ENCODE measurements at regions not wholly inside any gene's neighbourhood (a gene's known extent, or its start where the extent isn't known, plus 50 kb on each side); places are given as distances from the start of the nearest gene placed in this dataset.

- peaks cover 11% of the 10 kb centered on the region for H3K9me3 Mint-ChIP-seq
- ATAC-seq (ENCODE audit: low read depth) (no peak), DNase-seq (no peak)
- H3K27me3 Mint-ChIP-seq = no peaks in the 10 kb centered on the region
- no peak for TF ChIP-seq CTCF (IDR thresholded peaks at IDR 0.05)
- CTCF ChIA-PET = no interaction called here
- H3K27ac Mint-ChIP-seq = no peak overlapping the region
- no peaks in the 10 kb centered on the region for H3K4me1 Mint-ChIP-seq
- no peak overlapping the region for H3K4me3 Mint-ChIP-seq
- POLR2A ChIA-PET = no interaction called here
- intact Hi-C loops (cut with micrococcal nuclease) = no loop called here
- H3K36me3 Mint-ChIP-seq (ENCODE audit: low read depth) = no peaks in the 10 kb centered on the region
These were observed 578.6 kb downstream of the RFPL4B start for GRCh38 chr6:112925702-112926101.

- H3K27me3 Mint-ChIP-seq = no peaks in the 10 kb centered on the region
- H3K36me3 Mint-ChIP-seq (ENCODE audit: low read depth) = no peaks in the 10 kb centered on the region
- DNase-seq = no peak
- intact Hi-C loops (cut with micrococcal nuclease) = no loop called here
- TF ChIP-seq CTCF (IDR thresholded peaks at IDR 0.05) = no peak
- peaks cover 4% of the 10 kb centered on the region for H3K9me3 Mint-ChIP-seq
- no peaks in the 10 kb centered on the region for H3K4me1 Mint-ChIP-seq
- no peak for ATAC-seq (ENCODE audit: low read depth)
- POLR2A ChIA-PET = no interaction called here
- CTCF ChIA-PET = no interaction called here
- no peak overlapping the region for H3K4me3 Mint-ChIP-seq
- H3K27ac Mint-ChIP-seq = no peak overlapping the region
These were observed 580.7 kb downstream of the RFPL4B start for GRCh38 chr6:112927641-112928320.

- Mint-ChIP-seq H3K36me3 (ENCODE audit: low read depth) (no peaks in the 10 kb centered on the region), H3K4me1 (no peaks in the 10 kb centered on the region), H3K27ac (no peak overlapping the region), H3K27me3 (no peaks in the 10 kb centered on the region), H3K9me3 (no peaks in the 10 kb centered on the region), H3K4me3 (no peak overlapping the region)
- intact Hi-C loops (cut with micrococcal nuclease) = no loop called here
- no peak for TF ChIP-seq CTCF (IDR thresholded peaks at IDR 0.05)
- POLR2A ChIA-PET = no interaction called here
- DNase-seq (no peak), ATAC-seq (ENCODE audit: low read depth) (no peak)
- CTCF ChIA-PET = no interaction called here
These were observed 582.5 kb downstream of the RFPL4B start for GRCh38 chr6:112929641-112930040.

- H3K4me3 Mint-ChIP-seq = no peak overlapping the region
- no peak overlapping the region for H3K27ac Mint-ChIP-seq
- ChIA-PET POLR2A (no interaction called here), CTCF (no interaction called here)
- DNase-seq = no peak
- H3K9me3 Mint-ChIP-seq = no peaks in the 10 kb centered on the region
- H3K4me1 Mint-ChIP-seq = no peaks in the 10 kb centered on the region
- no peaks in the 10 kb centered on the region for H3K36me3 Mint-ChIP-seq (ENCODE audit: low read depth)
- H3K27me3 Mint-ChIP-seq = no peaks in the 10 kb centered on the region
- no peak for ATAC-seq (ENCODE audit: low read depth)
- intact Hi-C loops (cut with micrococcal nuclease) = no loop called here
- TF ChIP-seq CTCF (IDR thresholded peaks at IDR 0.05) = no peak
These were observed 584.7 kb downstream of the RFPL4B start for GRCh38 chr6:112931832-112932231.

GRCh38 chr6:112933947-112934346 is 586.8 kb downstream of the RFPL4B start:
- Mint-ChIP-seq H3K27me3 (no peaks in the 10 kb centered on the region), H3K4me3 (no peak overlapping the region), H3K27ac (no peak overlapping the region), H3K36me3 (ENCODE audit: low read depth) (no peaks in the 10 kb centered on the region), H3K9me3 (no peaks in the 10 kb centered on the region), H3K4me1 (no peaks in the 10 kb centered on the region)
- CTCF ChIA-PET = no interaction called here
- ATAC-seq (ENCODE audit: low read depth) (no peak), DNase-seq (no peak)
- POLR2A ChIA-PET = no interaction called here
- intact Hi-C loops (cut with micrococcal nuclease) = no loop called here
- TF ChIP-seq CTCF (IDR thresholded peaks at IDR 0.05) = no peak
